IPS-20b (cell line): ENCODE measurements at regions not wholly inside any gene's neighbourhood (a gene's known extent, or its start where the extent isn't known, plus 50 kb on each side); places are given as distances from the start of the nearest gene placed in this dataset.
"Not testable (repeated sequence)": the region's sequence is repeated elsewhere in the genome, so short reads cannot be mapped to it uniquely, and the experiment has no call there.

Experiments
- H3K27ac ChIP-seq: one replicate; pipeline ENCODE4 v1.5.1; 2013; ENCODE audit warnings: low read length
- H3K27me3 ChIP-seq: 2 replicates; pipeline ENCODE4 v1.6.1; 2013; ENCODE audit warnings: mild to moderate bottlenecking, low read length, inconsistent platforms; ENCODE audit not compliant: insufficient read depth
- H3K36me3 ChIP-seq: 2 replicates; pipeline ENCODE4 v1.6.1; 2013; ENCODE audit warnings: low read depth, mild to moderate bottlenecking, inconsistent platforms, low read length, moderate library complexity; ENCODE audit not compliant: insufficient read depth
- H3K4me1 ChIP-seq: 2 replicates; pipeline ENCODE4 v1.6.1; 2013; ENCODE audit warnings: mild to moderate bottlenecking, control low read depth, inconsistent platforms, low read length, moderate library complexity; ENCODE audit not compliant: insufficient read depth
- H3K4me3 ChIP-seq: 2 replicates; pipeline ENCODE4 v1.5.1; 2013; ENCODE audit warnings: mild to moderate bottlenecking, low read length, inconsistent platforms
- H3K9ac ChIP-seq: 2 replicates; pipeline ENCODE4 v1.6.1; 2013; ENCODE audit warnings: low read depth, mild to moderate bottlenecking, inconsistent platforms, low read length, moderate library complexity
- H3K9me3 ChIP-seq: 2 replicates; pipeline ENCODE4 v1.6.1; 2013; ENCODE audit warnings: mild to moderate bottlenecking, low read depth, low read length, inconsistent platforms; ENCODE audit not compliant: insufficient read depth

DNA sequence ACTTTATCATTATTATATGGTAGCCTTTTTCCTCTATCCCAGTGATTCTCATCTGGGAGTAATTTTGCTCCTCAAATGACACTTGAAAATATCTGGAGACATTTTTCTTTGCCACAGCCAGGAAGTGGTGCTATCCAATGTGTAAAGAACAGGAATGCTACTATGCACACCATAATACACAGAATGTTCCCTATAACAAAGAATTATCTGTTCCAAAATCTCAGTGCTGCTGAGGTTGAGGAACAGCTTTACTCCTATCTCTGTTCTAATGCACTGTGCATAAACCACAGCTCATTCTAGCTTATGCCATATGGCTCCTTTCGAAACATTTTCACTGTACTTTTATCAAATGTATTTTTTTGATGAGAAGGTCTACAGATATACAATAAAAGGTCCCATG, 1231.2 kb upstream of the CELF4 start:
- Histone ChIP-seq H3K4me3 (no peak overlapping the region), H3K9ac (no peak overlapping the region), H3K36me3 (no peaks in the 10 kb centered on the region), H3K9me3 (peaks cover 6% of the 10 kb centered on the region; the same call in 1 of the 2 replicates), H3K4me1 (no peaks in the 10 kb centered on the region; the same call in 1 of the 2 replicates), H3K27me3 (no peaks in the 10 kb centered on the region), H3K27ac (no peak overlapping the region)

- Histone ChIP-seq H3K27me3 (no peaks in the 10 kb centered on the region), H3K27ac (no peak overlapping the region), H3K9me3 (no peaks in the 10 kb centered on the region), H3K4me3 (no peak overlapping the region), H3K9ac (no peak overlapping the region), H3K4me1 (no peaks in the 10 kb centered on the region), H3K36me3 (no peaks in the 10 kb centered on the region)
Observed at GRCh38 chr18:38792731-38793130, 1227.1 kb upstream of the CELF4 start.

- Histone ChIP-seq H3K27ac (no peak overlapping the region), H3K36me3 (no peaks in the 10 kb centered on the region), H3K4me3 (no peak overlapping the region), H3K27me3 (no peaks in the 10 kb centered on the region), H3K4me1 (no peaks in the 10 kb centered on the region), H3K9me3 (no peaks in the 10 kb centered on the region), H3K9ac (no peak overlapping the region)
Observed at GRCh38 chr18:38790786-38791185, 1225.2 kb upstream of the CELF4 start.

GRCh38 chr18:38790303-38790702, 1224.7 kb upstream of the CELF4 start:
- no peak overlapping the region for H3K4me3 ChIP-seq
- no peaks in the 10 kb centered on the region for H3K9me3 ChIP-seq
- no peaks in the 10 kb centered on the region for H3K27me3 ChIP-seq
- H3K9ac ChIP-seq = no peak overlapping the region
- no peaks in the 10 kb centered on the region for H3K36me3 ChIP-seq
- no peak overlapping the region for H3K27ac ChIP-seq
- no peaks in the 10 kb centered on the region for H3K4me1 ChIP-seq

- no peak overlapping the region for H3K27ac ChIP-seq
- H3K9me3 ChIP-seq = no peaks in the 10 kb centered on the region
- H3K4me1 ChIP-seq = no peaks in the 10 kb centered on the region
Observed at GRCh38 chr18:38789141-38789540, 1223.5 kb upstream of the CELF4 start.

DNA sequence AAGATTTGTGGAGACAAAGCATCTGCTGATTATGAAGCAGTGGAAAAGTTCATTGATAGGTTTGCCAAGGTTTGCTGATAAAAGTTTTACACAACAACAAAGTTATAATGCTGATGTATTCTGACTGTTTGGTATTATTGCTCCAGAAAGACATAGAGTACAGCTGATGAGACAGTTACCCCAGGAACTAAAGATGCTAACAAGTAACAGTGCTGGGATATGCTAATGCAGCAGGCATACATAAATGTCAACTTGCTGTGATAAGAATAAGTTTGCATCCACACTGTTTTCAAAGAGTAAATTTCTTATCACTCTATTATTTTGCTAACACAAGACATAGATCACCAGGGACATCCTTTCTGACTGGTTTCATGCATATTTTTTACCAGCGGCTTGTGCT, 1221.3 kb upstream of the CELF4 start:
- Histone ChIP-seq H3K9ac (no peak overlapping the region), H3K27me3 (no peaks in the 10 kb centered on the region), H3K4me3 (no peak overlapping the region), H3K27ac (no peak overlapping the region), H3K9me3 (no peaks in the 10 kb centered on the region), H3K36me3 (no peaks in the 10 kb centered on the region), H3K4me1 (peaks cover 4% of the 10 kb centered on the region; the same call in 1 of the 2 replicates)

More at GRCh38 chr18:38789141-38789540, 1223.5 kb upstream of the CELF4 start:
- Histone ChIP-seq H3K4me3 (no peak overlapping the region), H3K9ac (no peak overlapping the region), H3K36me3 (no peaks in the 10 kb centered on the region), H3K27me3 (no peaks in the 10 kb centered on the region)

GRCh38 chr18:38771620-38772019, 1206.0 kb upstream of the CELF4 start:
- H3K4me3 ChIP-seq, H3K27ac ChIP-seq, H3K36me3 ChIP-seq, H3K9me3 ChIP-seq, H3K4me1 ChIP-seq, H3K9ac ChIP-seq, H3K27me3 ChIP-seq: not testable (repeated sequence)

DNA sequence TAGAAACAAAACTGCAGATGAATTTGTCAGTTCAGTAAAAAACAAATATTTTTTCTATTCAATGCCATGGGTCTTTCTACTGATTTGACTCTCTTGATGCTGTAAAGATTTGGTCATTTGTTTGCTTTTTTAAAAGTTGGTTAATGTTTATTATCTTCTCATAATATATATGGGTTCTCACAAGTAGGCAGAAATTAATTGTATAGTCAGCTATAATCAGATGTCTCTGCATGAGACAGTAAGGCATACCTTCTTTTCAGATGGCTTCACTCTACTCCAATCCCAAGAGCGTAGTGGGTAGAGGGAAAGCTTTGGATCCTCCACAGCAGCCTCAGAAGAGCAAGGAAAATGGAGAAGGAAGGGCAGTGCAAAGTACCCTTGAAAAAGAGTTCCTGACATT, 1202.9 kb upstream of the CELF4 start:
- Histone ChIP-seq H3K9ac (no peak overlapping the region), H3K4me1 (no peaks in the 10 kb centered on the region), H3K27ac (no peak overlapping the region), H3K4me3 (no peak overlapping the region), H3K9me3 (peaks cover 9% of the 10 kb centered on the region; the same call in 1 of the 2 replicates), H3K36me3 (no peaks in the 10 kb centered on the region), H3K27me3 (no peaks in the 10 kb centered on the region)

GRCh38 chr18:38759457-38759856, 1193.9 kb upstream of the CELF4 start:
- Histone ChIP-seq H3K4me1 (no peaks in the 10 kb centered on the region), H3K27me3 (no peaks in the 10 kb centered on the region), H3K27ac (no peak overlapping the region), H3K36me3 (no peaks in the 10 kb centered on the region), H3K9ac (no peak overlapping the region), H3K9me3 (no peaks in the 10 kb centered on the region), H3K4me3 (no peak overlapping the region)

DNA sequence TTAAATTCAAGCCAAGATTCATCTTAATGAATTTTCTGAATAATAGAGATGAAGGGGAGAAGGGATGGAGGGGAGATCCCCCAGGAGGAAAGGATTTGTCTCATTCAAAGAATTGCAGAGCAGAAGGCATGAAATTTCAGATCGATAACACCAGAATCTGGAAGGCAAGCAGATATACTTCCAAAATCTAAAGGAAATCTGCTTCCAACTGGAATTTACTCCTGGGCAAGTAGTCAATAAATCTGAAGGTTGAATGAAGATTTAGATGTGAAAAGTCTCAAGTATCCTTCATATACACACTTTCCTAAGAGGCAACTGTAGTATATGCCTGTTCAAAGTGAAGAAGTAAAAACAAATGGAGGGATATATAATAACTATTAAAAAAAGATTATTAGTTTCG, 1190.8 kb upstream of the CELF4 start:
- Histone ChIP-seq H3K36me3 (no peaks in the 10 kb centered on the region), H3K9me3 (no peaks in the 10 kb centered on the region), H3K4me1 (no peaks in the 10 kb centered on the region), H3K9ac (no peak overlapping the region), H3K27ac (no peak overlapping the region), H3K27me3 (no peaks in the 10 kb centered on the region), H3K4me3 (no peak overlapping the region)

DNA sequence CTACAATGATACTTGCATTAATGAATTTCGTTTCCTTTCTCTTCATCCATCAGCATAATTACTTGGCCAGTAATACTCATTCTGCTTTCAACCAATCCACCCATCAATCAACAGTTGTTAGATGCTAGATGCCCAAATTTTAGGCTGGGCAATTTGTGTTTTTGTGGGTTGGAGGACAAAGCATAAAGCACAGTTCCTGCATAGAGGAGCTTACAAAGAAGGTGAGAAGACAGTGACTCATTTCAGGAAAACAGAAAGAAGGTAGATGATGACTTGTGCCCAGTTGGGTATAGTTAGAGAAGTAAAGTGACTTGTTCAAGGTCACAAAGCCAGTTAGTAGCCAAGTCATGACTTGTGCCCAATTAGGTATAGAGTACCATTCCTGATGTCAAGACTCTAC, 1186.8 kb upstream of the CELF4 start:
- H3K9me3 ChIP-seq = no peaks in the 10 kb centered on the region
- no peak overlapping the region for H3K9ac ChIP-seq
- H3K36me3 ChIP-seq = no peaks in the 10 kb centered on the region
- H3K27ac ChIP-seq = no peak overlapping the region
- no peaks in the 10 kb centered on the region for H3K4me1 ChIP-seq
- H3K27me3 ChIP-seq = no peaks in the 10 kb centered on the region
- H3K4me3 ChIP-seq = no peak overlapping the region

DNA sequence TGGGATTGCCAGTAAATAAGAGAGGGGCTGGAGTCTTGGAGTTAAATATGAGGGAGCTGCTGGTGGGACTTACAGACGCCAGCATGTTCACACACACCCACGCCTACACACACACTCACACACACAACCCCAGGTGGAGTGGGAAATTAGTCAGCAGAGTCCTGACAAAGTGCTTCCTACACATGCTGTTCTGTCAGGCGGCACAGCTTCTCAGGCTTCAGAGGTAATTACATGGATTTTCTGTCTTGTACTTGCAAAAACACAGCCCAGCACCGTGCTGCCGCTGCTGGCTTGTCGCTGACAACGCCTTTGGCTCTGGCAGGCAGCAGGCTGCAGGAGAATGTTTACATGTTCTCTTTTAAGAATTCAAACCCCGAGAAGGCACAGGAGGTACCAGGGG, 1186.3 kb upstream of the CELF4 start:
- Histone ChIP-seq H3K9ac (no peak overlapping the region), H3K4me1 (no peaks in the 10 kb centered on the region), H3K4me3 (no peak overlapping the region), H3K27ac (no peak overlapping the region), H3K36me3 (no peaks in the 10 kb centered on the region), H3K27me3 (no peaks in the 10 kb centered on the region), H3K9me3 (no peaks in the 10 kb centered on the region)

DNA sequence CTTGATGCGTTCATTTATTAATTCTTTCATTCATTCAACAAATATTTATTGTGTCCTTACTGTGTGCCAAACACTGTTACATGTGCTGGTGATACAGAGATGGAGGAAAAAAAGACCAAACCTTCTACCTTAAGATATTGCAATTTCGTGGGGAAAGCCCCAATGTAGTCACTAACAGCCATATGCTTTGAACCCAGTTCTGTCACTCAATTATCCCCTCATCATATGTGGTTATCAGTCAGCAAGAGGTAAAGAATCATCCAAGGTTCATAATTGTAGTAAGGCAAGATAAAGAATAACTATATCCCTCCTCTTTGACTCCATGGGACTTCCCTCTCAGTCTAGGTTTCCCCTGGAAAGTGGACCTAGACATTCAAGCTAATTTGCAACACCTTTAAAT, 1185.6 kb upstream of the CELF4 start:
- no peak overlapping the region for H3K4me3 ChIP-seq
- no peaks in the 10 kb centered on the region for H3K9me3 ChIP-seq
- no peaks in the 10 kb centered on the region for H3K4me1 ChIP-seq
- no peak overlapping the region for H3K9ac ChIP-seq
- no peaks in the 10 kb centered on the region for H3K27me3 ChIP-seq
- H3K36me3 ChIP-seq = no peaks in the 10 kb centered on the region
- no peak overlapping the region for H3K27ac ChIP-seq
